H9 (cell line): ENCODE measurements at regions not wholly inside any gene's neighbourhood (a gene's known extent, or its start where the extent isn't known, plus 50 kb on each side); places are given as distances from the start of the nearest gene placed in this dataset.

Source experiments
- DNase-seq: peaks from one replicate; pipeline ENCODE4 v3.0.0-alpha.2; 2017
- H2AFZ ChIP-seq: one replicate; pipeline ENCODE4 v1.6.1; 2013; ENCODE audit warnings: mild to moderate bottlenecking, low read length, control low read depth, moderate library complexity
- H2AK5ac ChIP-seq: 2 replicates; pipeline ENCODE4 v1.6.1; 2013; ENCODE audit warnings: low read length, control low read depth, mixed read lengths; ENCODE audit not compliant: insufficient read length
- H2BK120ac ChIP-seq: one replicate; pipeline ENCODE4 v1.6.1; 2013; ENCODE audit warnings: low read depth, mild to moderate bottlenecking, low read length, control low read depth, inconsistent platforms; ENCODE audit not compliant: poor library complexity, severe bottlenecking
- H2BK12ac ChIP-seq: 2 replicates; pipeline ENCODE4 v1.6.1; 2013; ENCODE audit warnings: low read length, control low read depth, mixed read lengths, low read depth; ENCODE audit not compliant: insufficient read length
- H2BK15ac ChIP-seq: 2 replicates; pipeline ENCODE4 v1.6.1; 2013; ENCODE audit warnings: low read depth, low read length, control low read depth
- H2BK20ac ChIP-seq: one replicate; pipeline ENCODE4 v1.6.1; 2013; ENCODE audit warnings: low read depth, mild to moderate bottlenecking, low read length, control low read depth, inconsistent platforms; ENCODE audit not compliant: poor library complexity, severe bottlenecking
- H2BK5ac ChIP-seq: 2 replicates; pipeline ENCODE4 v1.6.1; 2013; ENCODE audit warnings: low read length, control low read depth, mixed read lengths; ENCODE audit not compliant: insufficient read length
- H3K14ac ChIP-seq: 2 replicates; pipeline ENCODE4 v1.6.1; 2013; ENCODE audit warnings: low read length, control low read depth; ENCODE audit not compliant: insufficient read depth
- H3K18ac ChIP-seq: 2 replicates; pipeline ENCODE4 v1.6.1; 2013; ENCODE audit warnings: low read depth, mild to moderate bottlenecking, mixed read lengths, low read length, control low read depth; ENCODE audit not compliant: insufficient read length
- H3K23ac ChIP-seq: 2 replicates; pipeline ENCODE4 v1.6.1; 2013; ENCODE audit warnings: low read length, control low read depth, mixed read lengths, low read depth; ENCODE audit not compliant: insufficient read length
- H3K23me2 ChIP-seq: 2 replicates; pipeline ENCODE4 v1.6.1; 2013; ENCODE audit warnings: low read depth, mild to moderate bottlenecking, mixed read lengths, low read length, control low read depth; ENCODE audit not compliant: insufficient read length, poor library complexity, severe bottlenecking
- H3K27ac ChIP-seq: 2 replicates; pipeline ENCODE4 v1.5.1; 2013; ENCODE audit warnings: low read length, control low read depth, mixed read lengths, low read depth; ENCODE audit not compliant: insufficient read length
- H3K27me3 ChIP-seq: 2 replicates; pipeline ENCODE4 v1.6.1; 2013; ENCODE audit warnings: low read length, control low read depth, inconsistent platforms; ENCODE audit not compliant: insufficient read depth
- H3K4ac ChIP-seq: 2 replicates; pipeline ENCODE4 v1.6.1; 2013; ENCODE audit warnings: low read depth, mild to moderate bottlenecking, control low read depth, inconsistent platforms, low read length, moderate library complexity
- H3K4me1 ChIP-seq: 2 replicates; pipeline ENCODE4 v1.6.1; 2013; ENCODE audit warnings: low read length, control low read depth, inconsistent platforms; ENCODE audit not compliant: insufficient read depth
- H3K4me2 ChIP-seq: 2 replicates; pipeline ENCODE4 v1.6.1; 2013; ENCODE audit warnings: low read length, control low read depth, mixed read lengths; ENCODE audit not compliant: insufficient read length, insufficient read depth
- H3K56ac ChIP-seq: 2 replicates; pipeline ENCODE4 v1.6.1; 2013; ENCODE audit warnings: low read depth, mild to moderate bottlenecking, mixed read lengths, low read length, control low read depth; ENCODE audit not compliant: insufficient read length
- H3K79me1 ChIP-seq: 2 replicates; pipeline ENCODE4 v1.6.1; 2013; ENCODE audit warnings: low read depth, mild to moderate bottlenecking, moderate library complexity, low read length, control low read depth, inconsistent platforms; ENCODE audit not compliant: insufficient read depth, poor library complexity, severe bottlenecking
- H3K79me2 ChIP-seq: 2 replicates; pipeline ENCODE4 v1.6.1; 2013; ENCODE audit warnings: low read length, control low read depth, inconsistent platforms; ENCODE audit not compliant: insufficient read depth
- H3K9ac ChIP-seq: 2 replicates; pipeline ENCODE4 v1.6.1; 2013; ENCODE audit warnings: low read length, control low read depth, mixed read lengths; ENCODE audit not compliant: insufficient read length; ENCODE audit errors: extremely low read depth
- H3K9me3 ChIP-seq: one replicate; pipeline ENCODE4 v1.6.1; 2013; ENCODE audit warnings: low read depth, low read length, inconsistent platforms; ENCODE audit not compliant: control insufficient read depth
- H3T11ph ChIP-seq: one replicate; pipeline ENCODE4 v1.6.1; 2013; ENCODE audit warnings: mild to moderate bottlenecking, low read length, control low read depth, inconsistent platforms
- H4K20me1 ChIP-seq: one replicate; pipeline ENCODE4 v1.6.1; 2013; ENCODE audit not compliant: control insufficient read depth, insufficient read length, insufficient read depth
- H4K5ac ChIP-seq: 2 replicates; pipeline ENCODE4 v1.6.1; 2013; ENCODE audit warnings: low read depth, mild to moderate bottlenecking, mixed read lengths, low read length, control low read depth; ENCODE audit not compliant: insufficient read length
- H4K8ac ChIP-seq: replicated peaks from 2 replicates; pipeline ENCODE4 v1.6.1; 2013; ENCODE audit warnings: low read length, control low read depth, mixed read lengths, low read depth; ENCODE audit not compliant: insufficient read length
- H4K91ac ChIP-seq: 2 replicates; pipeline ENCODE4 v1.6.1; 2013; ENCODE audit warnings: low read depth, mild to moderate bottlenecking, moderate library complexity, mixed read lengths, low read length, control low read depth; ENCODE audit not compliant: insufficient read length
- H3K27ac Mint-ChIP-seq, 3 experiments: 2 replicates in 2 of 3; 3 replicates in 1 of 3; pipeline ENCODE4 v1.8.0; 2020 to 2021; ENCODE audit warnings: mixed read lengths in 3 of 3, mild to moderate bottlenecking in 1 of 3, moderate library complexity in 1 of 3
- H3K27me3 Mint-ChIP-seq: 2 replicates; pipeline ENCODE4 v1.8.0; 2021; ENCODE audit warnings: low read depth, mild to moderate bottlenecking, moderate library complexity, mixed read lengths
- H3K36me3 Mint-ChIP-seq, 3 experiments: 2 replicates in 2 of 3; 3 replicates in 1 of 3; pipeline ENCODE4 v1.8.0; 2020 to 2021; ENCODE audit warnings: low read depth in 3 of 3, mixed read lengths in 3 of 3; ENCODE audit not compliant: insufficient read depth in 1 of 3
- H3K4me1 Mint-ChIP-seq, 2 experiments: 2 replicates each; pipeline ENCODE4 v1.8.0; 2020; ENCODE audit warnings: mixed read lengths in 2 of 2
- H3K4me3 Mint-ChIP-seq, 2 experiments: 2 replicates in 1 of 2; 3 replicates in 1 of 2; pipeline ENCODE4 v1.8.0; 2020 to 2021; ENCODE audit warnings: mild to moderate bottlenecking in 2 of 2, mixed read lengths in 2 of 2, moderate library complexity in 1 of 2
- H3K9me3 Mint-ChIP-seq, 2 experiments: 2 replicates in 1 of 2; 3 replicates in 1 of 2; pipeline ENCODE4 v1.8.0; 2020; ENCODE audit warnings: mild to moderate bottlenecking in 2 of 2, mixed read lengths in 2 of 2, moderate library complexity in 1 of 2
- CTCF ChIP-seq: fragments of 200-600 bp; sonication (generic); conservative IDR thresholded peaks from 3 replicates; pipeline ENCODE4 v1.8.0; 2021; ENCODE audit warnings: antibody characterized with exemption, mild to moderate bottlenecking
- WGBS: extraction: QIAGEN DNeasy Blood & Tissue Kit; methylation state at CpG from one replicate; pipeline ENCODE4 v1.1.7; 2013; ENCODE audit warnings: missing lambda C conversion rate, low lambda C conversion rate, mixed read lengths; ENCODE audit not compliant: insufficient read length; ENCODE audit errors: extremely low coverage; 5-methylcytosine and 5-hydroxymethylcytosine counted together

- Histone ChIP-seq H3K14ac (no peak overlapping the region), H3K9me3 (peaks cover 16% of the 10 kb centered on the region), H2BK15ac (no peak overlapping the region), H3K18ac (no peak overlapping the region), H2AFZ (no peak overlapping the region), H3K56ac (no peak overlapping the region), H4K5ac (no peak overlapping the region), H3K4me2 (no peak overlapping the region), H2BK120ac (no peak overlapping the region), H3K23me2 (no peaks in the 10 kb centered on the region), H3T11ph (no peak overlapping the region), H2BK5ac (no peak overlapping the region), H3K79me1 (no peaks in the 10 kb centered on the region), H3K27ac (no peak overlapping the region), H2BK20ac (no peak overlapping the region), H4K20me1 (no peaks in the 10 kb centered on the region), H4K8ac (no peak overlapping the region), H3K9ac (no peak overlapping the region), H3K4me1 (no peaks in the 10 kb centered on the region), H3K23ac (no peak overlapping the region), H3K79me2 (no peaks in the 10 kb centered on the region), H4K91ac (no peak overlapping the region), H2AK5ac (no peak overlapping the region), H2BK12ac (no peak overlapping the region), H3K4ac (no peak overlapping the region), H3K27me3 (no peaks in the 10 kb centered on the region)
- no peak for TF ChIP-seq CTCF
- H3K36me3 Mint-ChIP-seq = peaks cover 82 to 84% (median 83%) of the 10 kb centered on the region in 3 experiments
- no peak overlapping the region for H3K27ac Mint-ChIP-seq
- DNase-seq = no peak
- WGBS = no CpG with 5 or more reads among the region's 4 CpGs
- H3K4me3 Mint-ChIP-seq = no peak overlapping the region
- H3K9me3 Mint-ChIP-seq = peaks cover 37 to 41% of the 10 kb centered on the region in 2 experiments
- H3K4me1 Mint-ChIP-seq = peaks cover 0 to 6% of the 10 kb centered on the region in 2 experiments; a peak in 3 of 4 replicates
- H3K27me3 Mint-ChIP-seq = peaks cover 3% of the 10 kb centered on the region; the same call in 1 of the 2 replicates
Observed at GRCh38 chr7:149584530-149584929, 86.9 kb upstream of the ZNF746 start.
